Spinal cord (tissue), 9 donors: ENCODE measurements at regions not wholly inside any gene's neighbourhood (a gene's known extent, or its start where the extent isn't known, plus 50 kb on each side); places are given as distances from the start of the nearest gene placed in this dataset.

Experiments
- DNase-seq, 6 donors: peaks; one replicate each; pipeline versions ENCODE4 v3.0.0 to v3.0.0-alpha.2; 2013 to 2015; ENCODE audit warnings: low spot score in 6 of 6, low read depth in 4 of 6
- H3K27ac ChIP-seq: one replicate; pipeline ENCODE4 v1.5.1; 2013; ENCODE audit warnings: low read depth, low read length, control low read depth
- H3K27me3 ChIP-seq: one replicate; pipeline ENCODE4 v1.6.1; 2013; ENCODE audit warnings: low read length; ENCODE audit not compliant: control insufficient read depth, insufficient read depth
- H3K36me3 ChIP-seq: one replicate; pipeline ENCODE4 v1.6.1; 2013; ENCODE audit warnings: low read length; ENCODE audit not compliant: control insufficient read depth, insufficient read depth
- H3K4me1 ChIP-seq: one replicate; pipeline ENCODE4 v1.6.1; 2013; ENCODE audit warnings: low read length; ENCODE audit not compliant: control insufficient read depth, insufficient read depth
- H3K4me3 ChIP-seq: one replicate; pipeline ENCODE4 v1.5.1; 2013; ENCODE audit warnings: low read depth, low read length, control low read depth
- H3K9me3 ChIP-seq: one replicate; pipeline ENCODE4 v1.6.1; 2013; ENCODE audit warnings: low read length; ENCODE audit not compliant: control insufficient read depth, insufficient read depth
- WGBS: methylation state at CpG from one replicate; pipeline ENCODE4 v1.1.5; 2013; ENCODE audit warnings: missing lambda C conversion rate; ENCODE audit not compliant: insufficient coverage; 5-methylcytosine and 5-hydroxymethylcytosine counted together
- donor health status: healthy.

- Histone ChIP-seq H3K27me3 (no peaks in the 10 kb centered on the region), H3K4me1 (peaks cover 57% of the 10 kb centered on the region), H3K4me3 (no peak overlapping the region), H3K36me3 (no peaks in the 10 kb centered on the region), H3K27ac (no peak overlapping the region), H3K9me3 (no peaks in the 10 kb centered on the region)
- 75% methylated on average over 9 of the region's 10 CpGs for whole genome bisulfite sequencing
- DNase-seq, result no peak
Measured at GRCh38 chr10:78362406-78363022, 328.9 kb downstream of the RPS24 start.

- 93% methylated on average over 4 of the region's 4 CpGs for WGBS
- H3K27me3 ChIP-seq, result no peaks in the 10 kb centered on the region
- DNase-seq, result no peak
- no peaks in the 10 kb centered on the region for H3K36me3 ChIP-seq
- H3K4me1 ChIP-seq, result peaks cover 61% of the 10 kb centered on the region
- H3K27ac ChIP-seq, result no peak overlapping the region
- H3K4me3 ChIP-seq, result no peak overlapping the region
- no peaks in the 10 kb centered on the region for H3K9me3 ChIP-seq
Measured at GRCh38 chr10:78363190-78363589, 329.5 kb downstream of the RPS24 start.

GRCh38 chr10:78365694-78366093 is 332.0 kb downstream of the RPS24 start:
- WGBS, result 7% methylated on average over 2 of the region's 4 CpGs
- DNase-seq, result peak in 4 of 6 donors; percentile 64 to 96 (median 80)
- peaks cover 44% of the 10 kb centered on the region for H3K4me1 ChIP-seq
- H3K9me3 ChIP-seq, result no peaks in the 10 kb centered on the region
- H3K36me3 ChIP-seq, result no peaks in the 10 kb centered on the region
- peak overlapping the region; percentile 67 for H3K27ac ChIP-seq
- H3K4me3 ChIP-seq, result no peak overlapping the region
- H3K27me3 ChIP-seq, result no peaks in the 10 kb centered on the region

- 39% methylated on average over 15 of the region's 15 CpGs for WGBS
- H3K4me1 ChIP-seq, result peaks cover 50% of the 10 kb centered on the region
- peak in 1 of 6 donors; percentile 65 for DNase-seq
Measured at GRCh38 chr10:78366663-78367411, 333.2 kb downstream of the RPS24 start.

GRCh38 chr10:78367751-78368150 is 334.1 kb downstream of the RPS24 start:
- peaks cover 43% of the 10 kb centered on the region for H3K4me1 ChIP-seq
- peak overlapping the region; percentile 67 for H3K27ac ChIP-seq
- no peaks in the 10 kb centered on the region for H3K9me3 ChIP-seq
- H3K27me3 ChIP-seq, result no peaks in the 10 kb centered on the region
- WGBS, result 58% methylated on average over 2 of the region's 2 CpGs
- H3K36me3 ChIP-seq, result no peaks in the 10 kb centered on the region
- no peak overlapping the region for H3K4me3 ChIP-seq
- no peak for DNase-seq

More at GRCh38 chr10:78366663-78367411, 333.2 kb downstream of the RPS24 start:
- peak overlapping the region; percentile 67 for H3K27ac ChIP-seq
- no peak overlapping the region for H3K4me3 ChIP-seq
- H3K9me3 ChIP-seq, result no peaks in the 10 kb centered on the region
- H3K27me3 ChIP-seq, result no peaks in the 10 kb centered on the region
- no peaks in the 10 kb centered on the region for H3K36me3 ChIP-seq

GRCh38 chr10:78371136-78371535 is 337.5 kb downstream of the RPS24 start:
- WGBS, result 39% methylated on average over 4 of the region's 4 CpGs
- Histone ChIP-seq H3K27me3 (no peaks in the 10 kb centered on the region), H3K4me3 (no peak overlapping the region), H3K4me1 (peaks cover 45% of the 10 kb centered on the region), H3K36me3 (no peaks in the 10 kb centered on the region), H3K9me3 (no peaks in the 10 kb centered on the region), H3K27ac (no peak overlapping the region)
- peak in 3 of 6 donors; percentile 23 to 87 (median 68) for DNase-seq

- Histone ChIP-seq H3K36me3 (no peaks in the 10 kb centered on the region), H3K27ac (no peak overlapping the region), H3K27me3 (no peaks in the 10 kb centered on the region), H3K9me3 (no peaks in the 10 kb centered on the region), H3K4me1 (peaks cover 43% of the 10 kb centered on the region), H3K4me3 (no peak overlapping the region)
- DNase-seq, result no peak
- 71% methylated on average over 6 of the region's 6 CpGs for WGBS
Measured at GRCh38 chr10:78372806-78373205, 339.1 kb downstream of the RPS24 start.

GRCh38 chr10:78374331-78375028 is 340.8 kb downstream of the RPS24 start:
- no peaks in the 10 kb centered on the region for H3K36me3 ChIP-seq
- H3K4me3 ChIP-seq, result no peak overlapping the region
- H3K27ac ChIP-seq, result no peak overlapping the region
- peaks cover 39% of the 10 kb centered on the region for H3K4me1 ChIP-seq
- DNase-seq, result no peak
- peaks cover 2% of the 10 kb centered on the region for H3K9me3 ChIP-seq
- no peaks in the 10 kb centered on the region for H3K27me3 ChIP-seq
- 83% methylated on average over 9 of the region's 9 CpGs for WGBS

GRCh38 chr10:78375854-78376785 is 342.5 kb downstream of the RPS24 start:
- Histone ChIP-seq H3K27ac (peak overlapping the region; percentile 86), H3K4me1 (peaks cover 37% of the 10 kb centered on the region), H3K36me3 (no peaks in the 10 kb centered on the region), H3K9me3 (peaks cover 2% of the 10 kb centered on the region), H3K4me3 (no peak overlapping the region), H3K27me3 (no peaks in the 10 kb centered on the region)
- WGBS, result 36% methylated on average over 14 of the region's 17 CpGs
- DNase-seq, result peak; percentile 67 to 98 (median 86)
